ENCODE measurements at regions not wholly inside any gene's neighbourhood (a gene's known extent, or its start where the extent isn't known, plus 50 kb on each side); places are given as distances from the start of the nearest gene placed in this dataset.

- TF ChIP-seq POLR2AphosphoS5 (IDR thresholded peaks at IDR 0.05; ENCODE audit: low read depth, low read length) (no peak), CTCF (IDR thresholded peaks at IDR 0.05 in 2 of 3, conservative IDR thresholded peaks at IDR 0.05 in 1 of 3; ENCODE audit: borderline replicate concordance in 1 of 3, insufficient read depth in 1 of 3, low read depth in 2 of 3, low read length in 2 of 3) (no peak), POLR2A (IDR thresholded peaks at IDR 0.05; ENCODE audit: borderline replicate concordance, extremely low read depth, insufficient read depth, insufficient read length) (no peak), MAX (IDR thresholded peaks at IDR 0.05) (no peak), ATF3 (IDR thresholded peaks at IDR 0.05) (no peak), TCF7L2 (IDR thresholded peaks at IDR 0.05; ENCODE audit: borderline replicate concordance, extremely low read depth, insufficient read depth, insufficient read length) (no peak), EZH2phosphoT487 (IDR thresholded peaks at IDR 0.05; ENCODE audit: borderline replicate concordance) (no peak), CEBPB (IDR thresholded peaks at IDR 0.05; ENCODE audit: low read depth) (no peak), EGR1 (IDR thresholded peaks at IDR 0.05; ENCODE audit: low read depth) (no peak), FOSL1 (IDR thresholded peaks at IDR 0.05; ENCODE audit: low read depth) (no peak), SIN3A (IDR thresholded peaks at IDR 0.05; ENCODE audit: low read depth) (no peak), RAD21 (IDR thresholded peaks at IDR 0.05; ENCODE audit: low read depth) (no peak)
Measured at GRCh38 chr1:96978444-96978843, 256.9 kb downstream of the PTBP2 start.

All from HCT116 (cell line).